ENCODE measurements at regions not wholly inside any gene's neighbourhood (a gene's known extent, or its start where the extent isn't known, plus 50 kb on each side); places are given as distances from the start of the nearest gene placed in this dataset.

DNA sequence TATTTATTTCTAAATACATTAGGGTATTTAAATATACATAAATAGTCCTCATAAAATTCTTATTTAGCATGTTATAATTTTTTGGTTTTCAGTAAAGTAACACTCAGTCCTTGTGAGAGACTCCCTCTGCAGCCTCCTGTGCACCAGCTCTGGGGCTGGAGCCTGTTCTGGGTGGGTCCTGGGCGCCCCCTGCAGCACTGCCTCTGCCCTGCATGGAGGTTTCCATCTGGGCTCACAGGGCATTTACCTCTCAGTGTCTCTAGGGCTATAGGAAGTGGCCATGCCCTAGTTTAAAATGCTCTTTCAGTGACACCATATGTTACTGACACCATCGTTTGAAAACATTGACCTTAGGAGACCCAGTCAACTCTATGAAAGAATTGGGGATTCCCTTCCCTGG is 1155.2 kb downstream of the TMEM121 start:
- Histone ChIP-seq H3K4me3 (no peak overlapping the region), H3K4me1 (ENCODE audit: low read depth) (no peaks in the 10 kb centered on the region), H3K27me3 (no peaks in the 10 kb centered on the region), H3K9me3 (ENCODE audit: low read depth) (no peaks in the 10 kb centered on the region), H3K27ac (no peak overlapping the region), H3K36me3 (no peaks in the 10 kb centered on the region)
- DNase-seq (ENCODE audit: low read depth in 1 of 2, low spot score in 1 of 2): no peak
- TF ChIP-seq, protein P1, sequence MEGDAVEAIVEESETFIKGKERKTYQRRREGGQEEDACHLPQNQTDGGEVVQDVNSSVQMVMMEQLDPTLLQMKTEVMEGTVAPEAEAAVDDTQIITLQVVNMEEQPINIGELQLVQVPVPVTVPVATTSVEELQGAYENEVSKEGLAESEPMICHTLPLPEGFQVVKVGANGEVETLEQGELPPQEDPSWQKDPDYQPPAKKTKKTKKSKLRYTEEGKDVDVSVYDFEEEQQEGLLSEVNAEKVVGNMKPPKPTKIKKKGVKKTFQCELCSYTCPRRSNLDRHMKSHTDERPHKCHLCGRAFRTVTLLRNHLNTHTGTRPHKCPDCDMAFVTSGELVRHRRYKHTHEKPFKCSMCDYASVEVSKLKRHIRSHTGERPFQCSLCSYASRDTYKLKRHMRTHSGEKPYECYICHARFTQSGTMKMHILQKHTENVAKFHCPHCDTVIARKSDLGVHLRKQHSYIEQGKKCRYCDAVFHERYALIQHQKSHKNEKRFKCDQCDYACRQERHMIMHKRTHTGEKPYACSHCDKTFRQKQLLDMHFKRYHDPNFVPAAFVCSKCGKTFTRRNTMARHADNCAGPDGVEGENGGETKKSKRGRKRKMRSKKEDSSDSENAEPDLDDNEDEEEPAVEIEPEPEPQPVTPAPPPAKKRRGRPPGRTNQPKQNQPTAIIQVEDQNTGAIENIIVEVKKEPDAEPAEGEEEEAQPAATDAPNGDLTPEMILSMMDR (IDR thresholded peaks at IDR 0.05; ENCODE audit: low read depth, low read length): no peak

DNA sequence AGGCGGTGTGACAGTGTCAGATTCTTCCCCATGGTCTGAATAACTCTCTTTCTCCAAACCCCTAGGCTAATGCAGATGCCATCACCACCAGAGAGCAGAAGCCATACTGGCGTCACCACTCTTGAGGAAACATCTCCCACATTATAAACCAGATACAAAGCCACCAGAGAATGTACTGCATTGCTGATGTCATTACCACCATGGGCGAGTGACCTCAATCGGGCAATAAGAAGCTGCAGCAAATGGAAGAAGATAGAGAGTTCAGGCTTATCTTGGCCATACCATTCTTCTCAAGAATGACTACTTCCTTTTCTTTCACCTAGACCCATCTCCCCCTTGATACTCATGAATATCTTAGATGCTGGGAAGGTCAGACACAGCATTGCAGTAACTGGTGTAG is 1157.2 kb downstream of the TMEM121 start:
- no peaks in the 10 kb centered on the region for H3K9me3 ChIP-seq (ENCODE audit: low read depth)
- H3K27me3 ChIP-seq: no peaks in the 10 kb centered on the region
- DNase-seq (ENCODE audit: low read depth in 1 of 2, low spot score in 1 of 2): no peak
- H3K36me3 ChIP-seq: no peaks in the 10 kb centered on the region
- TF ChIP-seq, protein P1 (IDR thresholded peaks at IDR 0.05; ENCODE audit: low read depth, low read length): no peak
- H3K4me3 ChIP-seq: no peak overlapping the region
- no peaks in the 10 kb centered on the region for H3K4me1 ChIP-seq (ENCODE audit: low read depth)
- H3K27ac ChIP-seq: no peak overlapping the region

DNA sequence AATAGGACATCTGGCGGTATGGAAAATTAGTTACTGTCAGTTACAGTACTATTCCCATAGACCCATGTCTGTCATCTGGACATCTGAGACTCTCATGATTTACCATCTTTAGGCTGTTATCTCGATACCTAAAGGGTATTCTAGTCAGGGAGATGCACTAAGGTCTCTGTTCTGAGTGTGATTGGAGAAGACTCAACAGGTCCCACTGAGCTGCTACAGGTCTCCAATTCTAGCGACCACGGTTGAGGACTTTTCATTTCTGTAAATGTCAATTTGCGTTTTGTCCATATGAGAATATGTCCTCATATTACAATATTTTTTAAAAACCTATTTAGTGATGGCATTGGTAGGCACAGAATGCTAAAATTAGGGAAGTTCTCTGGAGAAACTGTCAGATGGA is 1160.2 kb downstream of the TMEM121 start:
- no peak overlapping the region for H3K27ac ChIP-seq
- H3K4me1 ChIP-seq (ENCODE audit: low read depth): no peaks in the 10 kb centered on the region
- no peaks in the 10 kb centered on the region for H3K36me3 ChIP-seq
- H3K27me3 ChIP-seq: no peaks in the 10 kb centered on the region
- no peak for DNase-seq (ENCODE audit: low read depth in 1 of 2, low spot score in 1 of 2)
- H3K4me3 ChIP-seq: no peak overlapping the region
- no peaks in the 10 kb centered on the region for H3K9me3 ChIP-seq (ENCODE audit: low read depth)
- TF ChIP-seq, protein P1 (IDR thresholded peaks at IDR 0.05; ENCODE audit: low read depth, low read length): no peak

DNA sequence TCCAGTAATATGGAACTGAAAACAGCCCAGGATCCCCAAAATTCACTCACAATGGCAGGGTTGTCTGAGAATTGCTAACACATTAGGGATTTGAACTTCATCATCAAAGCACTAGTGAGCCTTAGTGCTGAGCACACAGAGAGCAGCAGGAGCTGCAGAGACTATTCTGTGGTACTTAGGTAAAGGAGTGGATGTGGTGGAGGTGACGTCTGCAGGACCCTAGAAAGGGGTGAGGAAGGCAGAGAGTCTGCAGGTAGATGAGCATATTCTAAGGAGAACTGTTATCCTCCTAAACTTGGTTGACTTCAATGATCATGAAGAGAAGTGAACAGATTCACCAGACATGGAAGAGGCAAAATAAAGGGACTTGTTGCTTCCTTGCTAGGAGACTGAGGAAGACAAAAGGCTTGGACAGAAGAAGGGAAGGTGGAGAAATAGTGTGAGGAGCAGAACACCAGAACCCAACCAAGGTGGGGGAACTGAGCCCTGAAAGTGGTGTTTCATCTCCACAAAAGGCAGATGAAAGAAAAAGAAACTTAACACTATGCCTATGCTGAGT is 1164.0 kb downstream of the TMEM121 start:
- TF ChIP-seq, protein P1 (IDR thresholded peaks at IDR 0.05; ENCODE audit: low read depth, low read length): no peak
- Histone ChIP-seq H3K4me1 (ENCODE audit: low read depth) (no peaks in the 10 kb centered on the region), H3K27me3 (no peaks in the 10 kb centered on the region), H3K27ac (no peak overlapping the region), H3K36me3 (no peaks in the 10 kb centered on the region), H3K9me3 (ENCODE audit: low read depth) (no peaks in the 10 kb centered on the region), H3K4me3 (no peak overlapping the region)
- no peak for DNase-seq (ENCODE audit: low read depth in 1 of 2, low spot score in 1 of 2)

DNA sequence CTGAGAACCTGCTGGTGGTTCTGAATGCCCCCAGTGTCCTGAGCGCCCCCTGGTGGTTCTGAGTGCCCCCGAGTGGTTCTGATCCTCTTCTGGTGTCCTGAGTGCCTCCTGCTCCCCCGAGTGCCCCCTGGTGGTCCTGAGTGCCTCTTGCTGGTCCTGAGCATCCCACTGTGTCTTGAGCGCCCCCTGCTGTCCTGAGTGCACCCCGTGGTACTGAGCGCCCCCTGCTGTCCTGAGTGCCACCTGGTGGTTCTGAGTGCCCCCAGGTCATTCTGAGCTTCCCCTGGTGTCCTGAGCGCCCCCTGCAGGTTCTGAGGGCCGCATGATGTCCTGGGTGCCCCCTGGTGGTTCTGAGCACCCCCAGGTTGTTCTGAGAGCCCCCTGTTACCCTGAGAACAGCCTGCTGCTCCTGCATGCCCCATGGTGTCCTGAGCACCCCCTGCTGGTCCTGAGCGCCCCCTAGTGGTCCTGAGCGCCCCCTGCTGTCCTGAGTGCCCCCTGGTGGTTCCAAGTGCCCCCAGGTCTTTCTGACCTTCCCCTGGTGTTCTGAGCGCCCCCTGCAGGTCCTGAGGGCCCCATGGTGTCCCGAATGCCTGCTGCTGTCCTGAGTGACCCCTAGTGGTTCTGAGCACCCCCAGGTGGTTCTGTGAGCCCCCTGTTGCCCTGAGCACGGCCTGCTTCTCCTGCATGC is 1165.4 kb downstream of the TMEM121 start:
- DNase-seq (ENCODE audit: low read depth in 1 of 2, low spot score in 1 of 2): no peak
- Histone ChIP-seq H3K27me3 (no peaks in the 10 kb centered on the region), H3K9me3 (ENCODE audit: low read depth) (no peaks in the 10 kb centered on the region), H3K4me1 (ENCODE audit: low read depth) (no peaks in the 10 kb centered on the region), H3K36me3 (no peaks in the 10 kb centered on the region), H3K27ac (no peak overlapping the region), H3K4me3 (no peak overlapping the region)
- TF ChIP-seq, protein P1 (IDR thresholded peaks at IDR 0.05; ENCODE audit: low read depth, low read length): no peak
